ENCODE measurements at regions not wholly inside any gene's neighbourhood (a gene's known extent, or its start where the extent isn't known, plus 50 kb on each side); places are given as distances from the start of the nearest gene placed in this dataset.

GRCh38 chr10:52903397-52903938 lies 130.9 kb upstream of the MBL2 start:
- Histone ChIP-seq H3F3A (ENCODE audit: insufficient read depth, low read length, poor library complexity, severe bottlenecking) (no peaks in the 10 kb centered on the region), H3K9me3 (ENCODE audit: low read length) (no peaks in the 10 kb centered on the region), H3K79me2 (replicated peaks; ENCODE audit: insufficient read depth, low read length) (no peaks in the 10 kb centered on the region), H2AFZ (ENCODE audit: low read depth, low read length) (no peak overlapping the region), H3K27me3 (ENCODE audit: insufficient read depth, low read depth, low read length) (no peaks in the 10 kb centered on the region), H3K4me3 (ENCODE audit: low read length) (no peak overlapping the region), H4K20me1 (ENCODE audit: insufficient read depth) (no peaks in the 10 kb centered on the region), H3K9ac (ENCODE audit: low read length) (no peak overlapping the region), H3K9me2 (ENCODE audit: insufficient read depth, low read length) (no peaks in the 10 kb centered on the region), H3K4me2 (ENCODE audit: low read length) (no peak overlapping the region), H3K36me3 (ENCODE audit: insufficient read depth, low read length) (no peaks in the 10 kb centered on the region), H3K27ac (ENCODE audit: low read length) (no peak overlapping the region)
- no peak for TF ChIP-seq EZH2 (IDR thresholded peaks at IDR 0.05; ENCODE audit: borderline replicate concordance, insufficient read depth, low read length, poor library complexity, severe bottlenecking)
- no peak for TF ChIP-seq EP300 (conservative IDR thresholded peaks at IDR 0.05; ENCODE audit: poor library complexity, severe bottlenecking)
- TF ChIP-seq CTCF (IDR thresholded peaks at IDR 0.05; ENCODE audit: poor library complexity, severe bottlenecking): no peak
- TF ChIP-seq MXI1 (conservative IDR thresholded peaks at IDR 0.05; ENCODE audit: poor library complexity, severe bottlenecking): no peak
- TF ChIP-seq, protein P1, sequence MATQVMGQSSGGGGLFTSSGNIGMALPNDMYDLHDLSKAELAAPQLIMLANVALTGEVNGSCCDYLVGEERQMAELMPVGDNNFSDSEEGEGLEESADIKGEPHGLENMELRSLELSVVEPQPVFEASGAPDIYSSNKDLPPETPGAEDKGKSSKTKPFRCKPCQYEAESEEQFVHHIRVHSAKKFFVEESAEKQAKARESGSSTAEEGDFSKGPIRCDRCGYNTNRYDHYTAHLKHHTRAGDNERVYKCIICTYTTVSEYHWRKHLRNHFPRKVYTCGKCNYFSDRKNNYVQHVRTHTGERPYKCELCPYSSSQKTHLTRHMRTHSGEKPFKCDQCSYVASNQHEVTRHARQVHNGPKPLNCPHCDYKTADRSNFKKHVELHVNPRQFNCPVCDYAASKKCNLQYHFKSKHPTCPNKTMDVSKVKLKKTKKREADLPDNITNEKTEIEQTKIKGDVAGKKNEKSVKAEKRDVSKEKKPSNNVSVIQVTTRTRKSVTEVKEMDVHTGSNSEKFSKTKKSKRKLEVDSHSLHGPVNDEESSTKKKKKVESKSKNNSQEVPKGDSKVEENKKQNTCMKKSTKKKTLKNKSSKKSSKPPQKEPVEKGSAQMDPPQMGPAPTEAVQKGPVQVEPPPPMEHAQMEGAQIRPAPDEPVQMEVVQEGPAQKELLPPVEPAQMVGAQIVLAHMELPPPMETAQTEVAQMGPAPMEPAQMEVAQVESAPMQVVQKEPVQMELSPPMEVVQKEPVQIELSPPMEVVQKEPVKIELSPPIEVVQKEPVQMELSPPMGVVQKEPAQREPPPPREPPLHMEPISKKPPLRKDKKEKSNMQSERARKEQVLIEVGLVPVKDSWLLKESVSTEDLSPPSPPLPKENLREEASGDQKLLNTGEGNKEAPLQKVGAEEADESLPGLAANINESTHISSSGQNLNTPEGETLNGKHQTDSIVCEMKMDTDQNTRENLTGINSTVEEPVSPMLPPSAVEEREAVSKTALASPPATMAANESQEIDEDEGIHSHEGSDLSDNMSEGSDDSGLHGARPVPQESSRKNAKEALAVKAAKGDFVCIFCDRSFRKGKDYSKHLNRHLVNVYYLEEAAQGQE (IDR thresholded peaks at IDR 0.05; ENCODE audit: borderline replicate concordance): no peak
- TF ChIP-seq SMC3 (conservative IDR thresholded peaks at IDR 0.05; ENCODE audit: poor library complexity): no peak
- TF ChIP-seq TAF1 (IDR thresholded peaks at IDR 0.05; ENCODE audit: low read depth): no peak
- TF ChIP-seq POLR2AphosphoS5 (IDR thresholded peaks at IDR 0.05): no peak
- no peak for TF ChIP-seq RAD21 (conservative IDR thresholded peaks at IDR 0.05)

DNA sequence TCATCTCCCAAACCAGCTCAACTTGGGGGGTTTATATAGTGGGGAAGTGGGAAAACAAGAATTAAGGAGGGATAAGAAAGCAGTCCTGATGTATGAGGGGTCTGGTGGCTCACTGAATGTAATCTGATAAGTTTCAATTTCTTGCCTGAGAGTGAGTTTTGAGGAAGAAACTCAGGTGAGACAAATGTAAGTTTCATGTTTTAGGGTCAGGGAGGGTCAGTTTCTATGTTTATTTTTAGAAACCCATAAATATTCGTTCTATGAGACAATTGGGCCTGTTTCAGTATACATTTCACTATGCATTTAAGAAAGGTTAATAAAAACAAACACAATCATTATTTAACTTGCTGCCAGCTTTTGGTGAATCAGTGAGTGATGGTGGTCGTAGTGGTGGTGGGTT lies 128.0 kb upstream of the MBL2 start:
- Histone ChIP-seq H3K27ac (ENCODE audit: low read length) (no peak overlapping the region), H4K20me1 (ENCODE audit: insufficient read depth) (no peaks in the 10 kb centered on the region), H3K36me3 (ENCODE audit: insufficient read depth, low read length) (no peaks in the 10 kb centered on the region), H3K9me3 (ENCODE audit: low read length) (no peaks in the 10 kb centered on the region), H3K9ac (ENCODE audit: low read length) (no peak overlapping the region), H3K4me2 (ENCODE audit: low read length) (no peak overlapping the region), H3K9me2 (ENCODE audit: insufficient read depth, low read length) (no peaks in the 10 kb centered on the region), H3K79me2 (replicated peaks; ENCODE audit: insufficient read depth, low read length) (no peaks in the 10 kb centered on the region), H3K4me3 (ENCODE audit: low read length) (no peak overlapping the region), H3F3A (ENCODE audit: insufficient read depth, low read length, poor library complexity, severe bottlenecking) (no peaks in the 10 kb centered on the region), H2AFZ (ENCODE audit: low read depth, low read length) (no peak overlapping the region), H3K27me3 (ENCODE audit: insufficient read depth, low read depth, low read length) (no peaks in the 10 kb centered on the region)
- TF ChIP-seq TAF1 (IDR thresholded peaks at IDR 0.05; ENCODE audit: low read depth): no peak
- TF ChIP-seq POLR2AphosphoS5 (IDR thresholded peaks at IDR 0.05): no peak
- no peak for TF ChIP-seq RAD21 (conservative IDR thresholded peaks at IDR 0.05)
- no peak for TF ChIP-seq EZH2 (IDR thresholded peaks at IDR 0.05; ENCODE audit: borderline replicate concordance, insufficient read depth, low read length, poor library complexity, severe bottlenecking)
- TF ChIP-seq, protein P1 (IDR thresholded peaks at IDR 0.05; ENCODE audit: borderline replicate concordance): no peak
- TF ChIP-seq MXI1 (conservative IDR thresholded peaks at IDR 0.05; ENCODE audit: poor library complexity, severe bottlenecking): no peak
- no peak for TF ChIP-seq SMC3 (conservative IDR thresholded peaks at IDR 0.05; ENCODE audit: poor library complexity)
- no peak for TF ChIP-seq EP300 (conservative IDR thresholded peaks at IDR 0.05; ENCODE audit: poor library complexity, severe bottlenecking)
- no peak for TF ChIP-seq CTCF (IDR thresholded peaks at IDR 0.05; ENCODE audit: poor library complexity, severe bottlenecking)
